ENCODE measurements at regions not wholly inside any gene's neighbourhood (a gene's known extent, or its start where the extent isn't known, plus 50 kb on each side); places are given as distances from the start of the nearest gene placed in this dataset.

DNA sequence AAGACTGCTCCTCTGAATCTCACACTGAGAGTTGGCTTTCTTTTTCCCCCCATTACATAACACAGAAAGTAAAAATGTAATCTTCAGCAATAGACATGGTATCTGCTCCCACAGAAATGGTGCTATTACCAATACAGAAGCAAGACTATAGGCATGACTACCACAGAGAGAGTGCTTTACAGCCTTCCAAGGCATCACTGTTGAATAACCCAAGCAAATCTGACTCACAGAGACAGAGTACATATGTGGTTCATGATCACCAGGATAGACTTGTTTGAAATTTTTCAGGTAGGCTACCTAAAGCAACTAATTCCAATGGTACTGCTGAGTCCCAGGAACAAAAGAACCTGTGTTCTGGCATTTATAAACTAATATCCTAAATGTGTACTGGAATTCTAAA lies 1373.4 kb upstream of the C9orf72 start:
- TF ChIP-seq, protein P1, sequence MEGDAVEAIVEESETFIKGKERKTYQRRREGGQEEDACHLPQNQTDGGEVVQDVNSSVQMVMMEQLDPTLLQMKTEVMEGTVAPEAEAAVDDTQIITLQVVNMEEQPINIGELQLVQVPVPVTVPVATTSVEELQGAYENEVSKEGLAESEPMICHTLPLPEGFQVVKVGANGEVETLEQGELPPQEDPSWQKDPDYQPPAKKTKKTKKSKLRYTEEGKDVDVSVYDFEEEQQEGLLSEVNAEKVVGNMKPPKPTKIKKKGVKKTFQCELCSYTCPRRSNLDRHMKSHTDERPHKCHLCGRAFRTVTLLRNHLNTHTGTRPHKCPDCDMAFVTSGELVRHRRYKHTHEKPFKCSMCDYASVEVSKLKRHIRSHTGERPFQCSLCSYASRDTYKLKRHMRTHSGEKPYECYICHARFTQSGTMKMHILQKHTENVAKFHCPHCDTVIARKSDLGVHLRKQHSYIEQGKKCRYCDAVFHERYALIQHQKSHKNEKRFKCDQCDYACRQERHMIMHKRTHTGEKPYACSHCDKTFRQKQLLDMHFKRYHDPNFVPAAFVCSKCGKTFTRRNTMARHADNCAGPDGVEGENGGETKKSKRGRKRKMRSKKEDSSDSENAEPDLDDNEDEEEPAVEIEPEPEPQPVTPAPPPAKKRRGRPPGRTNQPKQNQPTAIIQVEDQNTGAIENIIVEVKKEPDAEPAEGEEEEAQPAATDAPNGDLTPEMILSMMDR (IDR thresholded peaks at IDR 0.05; ENCODE audit: low read depth, low read length, poor library complexity, severe bottlenecking): no peak
- no peak for TF ChIP-seq EZH2phosphoT487 (IDR thresholded peaks at IDR 0.05; ENCODE audit: borderline replicate concordance, low read length)

All from DOHH2 (cell line).